ENCODE measurements at regions not wholly inside any gene's neighbourhood (a gene's known extent, or its start where the extent isn't known, plus 50 kb on each side); places are given as distances from the start of the nearest gene placed in this dataset.

DNA sequence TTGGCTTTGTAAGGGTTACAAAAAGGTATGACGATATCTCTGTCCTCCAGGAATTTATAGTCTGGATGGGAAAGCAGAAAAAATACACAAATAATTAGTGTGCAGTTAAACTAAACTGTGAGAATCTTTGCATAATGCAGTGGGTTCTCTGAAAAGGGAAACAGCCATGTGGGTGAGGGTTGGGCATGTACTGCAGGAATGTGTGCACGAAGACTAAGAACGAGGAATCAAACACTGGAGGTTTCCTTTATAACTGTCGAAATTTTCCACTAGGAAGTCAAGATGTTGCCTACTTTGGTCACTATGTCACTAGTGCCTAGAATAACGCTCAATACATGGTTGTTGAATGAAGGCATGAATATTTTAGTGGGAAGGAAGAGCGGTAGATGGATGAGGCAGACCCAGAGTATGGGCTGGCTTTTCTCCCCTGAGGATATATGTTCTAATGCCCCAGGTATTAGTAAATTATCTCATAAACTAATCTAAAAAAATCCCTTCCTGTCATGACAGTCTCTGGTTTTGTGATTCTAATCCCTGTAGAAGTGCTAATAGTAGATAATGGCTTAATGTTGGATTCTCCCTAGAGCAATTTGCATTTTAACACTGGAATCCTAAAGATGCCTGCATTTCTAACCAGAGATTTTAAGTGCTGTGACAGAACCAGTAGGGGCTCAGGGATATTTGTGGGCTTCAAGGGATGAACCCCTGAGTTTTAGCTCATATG is 227.3 kb downstream of the NMUR2 start:
- TF ChIP-seq, protein P1, sequence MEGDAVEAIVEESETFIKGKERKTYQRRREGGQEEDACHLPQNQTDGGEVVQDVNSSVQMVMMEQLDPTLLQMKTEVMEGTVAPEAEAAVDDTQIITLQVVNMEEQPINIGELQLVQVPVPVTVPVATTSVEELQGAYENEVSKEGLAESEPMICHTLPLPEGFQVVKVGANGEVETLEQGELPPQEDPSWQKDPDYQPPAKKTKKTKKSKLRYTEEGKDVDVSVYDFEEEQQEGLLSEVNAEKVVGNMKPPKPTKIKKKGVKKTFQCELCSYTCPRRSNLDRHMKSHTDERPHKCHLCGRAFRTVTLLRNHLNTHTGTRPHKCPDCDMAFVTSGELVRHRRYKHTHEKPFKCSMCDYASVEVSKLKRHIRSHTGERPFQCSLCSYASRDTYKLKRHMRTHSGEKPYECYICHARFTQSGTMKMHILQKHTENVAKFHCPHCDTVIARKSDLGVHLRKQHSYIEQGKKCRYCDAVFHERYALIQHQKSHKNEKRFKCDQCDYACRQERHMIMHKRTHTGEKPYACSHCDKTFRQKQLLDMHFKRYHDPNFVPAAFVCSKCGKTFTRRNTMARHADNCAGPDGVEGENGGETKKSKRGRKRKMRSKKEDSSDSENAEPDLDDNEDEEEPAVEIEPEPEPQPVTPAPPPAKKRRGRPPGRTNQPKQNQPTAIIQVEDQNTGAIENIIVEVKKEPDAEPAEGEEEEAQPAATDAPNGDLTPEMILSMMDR (IDR thresholded peaks at IDR 0.05), result no peak
- no peak for TF ChIP-seq POLR2A (IDR thresholded peaks at IDR 0.05)

All from testis (tissue), 2 donors.